Hematopoietic multipotent progenitor cell treated with erythropoietin and hydrocortisone succinate and interleukin-3 and kit ligand, for 8 days (in vitro differentiated cells): ENCODE measurements at regions not wholly inside any gene's neighbourhood (a gene's known extent, or its start where the extent isn't known, plus 50 kb on each side); places are given as distances from the start of the nearest gene placed in this dataset.

Experiments
- DNase-seq: peaks from one replicate; pipeline ENCODE4 v3.0.0-alpha.2; 2015

DNA sequence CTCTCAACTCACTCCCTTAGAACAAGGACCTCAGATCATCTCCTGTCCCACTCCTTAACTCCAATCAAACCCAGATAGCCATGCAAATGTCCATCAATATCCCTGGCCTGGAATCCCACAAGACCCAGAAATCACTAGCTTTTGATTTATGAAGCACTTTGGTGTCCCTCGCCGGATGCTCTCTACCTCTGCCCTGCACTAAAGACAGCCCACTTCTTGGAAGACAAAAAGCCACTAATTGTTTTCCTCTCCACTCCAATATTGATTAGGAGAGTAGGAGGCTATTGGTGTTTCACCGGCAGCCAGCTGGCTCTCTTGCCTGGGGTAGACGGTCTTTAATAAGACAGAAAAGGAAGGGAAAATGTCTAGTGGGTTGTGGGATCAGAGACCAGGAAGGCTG, 221.2 kb downstream of the BUD13 start:
- DNase-seq = no peak

DNA sequence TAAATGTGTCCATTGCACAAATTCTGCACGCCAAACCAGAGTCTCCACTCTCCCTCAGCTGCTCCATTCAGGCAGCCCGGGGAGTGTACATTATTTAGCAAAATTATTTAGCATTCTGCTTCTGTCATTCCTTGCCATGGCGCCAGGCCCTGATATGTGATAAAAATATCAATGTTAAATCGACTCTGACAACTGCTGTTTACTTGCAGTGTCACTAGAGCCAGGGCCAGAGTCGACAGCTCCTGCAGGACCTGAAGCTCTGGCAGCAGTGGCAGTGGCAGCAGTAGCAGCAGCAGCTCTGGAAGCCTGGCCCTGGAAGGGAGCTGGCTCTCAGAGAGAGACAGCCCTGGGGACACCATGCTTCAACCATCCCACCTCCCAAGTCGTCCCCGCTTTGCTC, 224.5 kb downstream of the BUD13 start:
- no peak for DNase-seq

DNA sequence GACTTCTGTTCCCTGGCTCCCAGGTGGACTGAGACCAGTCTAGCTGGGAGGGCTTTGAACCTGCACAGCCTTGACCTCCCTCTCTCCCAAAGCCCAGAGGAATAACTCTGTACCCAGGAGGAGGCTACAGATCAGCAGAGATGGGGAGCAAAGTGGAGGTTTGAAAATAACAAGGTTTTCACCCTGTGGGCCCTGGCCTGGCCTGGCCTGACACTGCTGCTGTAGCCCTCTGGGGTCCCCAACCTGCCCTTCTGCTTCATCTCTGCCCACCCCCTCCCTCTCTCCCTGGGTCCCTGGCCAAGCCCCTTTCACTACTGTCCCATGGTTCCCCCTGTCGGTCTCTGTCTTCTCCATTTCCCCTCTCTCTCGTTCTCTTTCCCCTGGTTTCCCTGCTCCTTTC, 225.2 kb downstream of the BUD13 start:
- no peak for DNase-seq

DNA sequence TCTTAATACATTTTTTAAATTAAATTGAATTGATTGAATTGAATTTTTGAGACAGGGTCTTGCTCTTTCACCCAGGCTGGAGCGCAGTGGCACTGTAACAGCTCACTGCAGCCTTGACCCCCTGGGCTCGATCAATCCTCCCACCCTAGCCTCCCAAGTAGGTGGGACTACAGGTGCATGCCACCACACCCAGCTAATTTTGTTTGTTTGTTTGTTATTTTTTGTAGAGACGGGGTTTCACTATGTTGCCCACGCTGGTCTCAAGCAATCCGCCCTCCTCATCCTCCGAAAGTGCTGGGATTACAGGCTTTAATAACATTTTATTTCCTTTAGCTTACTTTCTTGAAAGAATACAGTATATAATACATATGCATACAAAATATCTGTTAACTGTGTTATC, 226.9 kb downstream of the BUD13 start:
- no peak for DNase-seq

DNA sequence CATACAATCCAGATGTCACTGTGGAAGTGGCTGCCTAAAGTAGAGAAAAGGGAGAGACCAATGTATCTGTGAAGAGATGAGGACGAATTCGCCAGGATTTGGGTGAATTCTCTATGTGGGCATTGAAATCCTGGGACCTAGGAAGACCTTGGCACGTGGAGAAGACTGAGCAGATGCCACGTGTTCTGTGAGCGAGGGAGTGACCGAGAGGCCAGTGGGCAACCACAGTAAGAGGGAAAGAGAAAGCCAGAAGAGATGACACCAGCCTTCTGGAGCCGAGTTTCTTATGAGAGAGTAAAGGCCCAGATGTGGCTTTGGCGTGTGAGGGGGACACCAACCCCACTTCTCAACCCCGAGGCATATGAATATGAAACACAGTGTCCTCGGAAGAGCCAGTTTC, 228.1 kb downstream of the BUD13 start:
- DNase-seq = no peak

DNA sequence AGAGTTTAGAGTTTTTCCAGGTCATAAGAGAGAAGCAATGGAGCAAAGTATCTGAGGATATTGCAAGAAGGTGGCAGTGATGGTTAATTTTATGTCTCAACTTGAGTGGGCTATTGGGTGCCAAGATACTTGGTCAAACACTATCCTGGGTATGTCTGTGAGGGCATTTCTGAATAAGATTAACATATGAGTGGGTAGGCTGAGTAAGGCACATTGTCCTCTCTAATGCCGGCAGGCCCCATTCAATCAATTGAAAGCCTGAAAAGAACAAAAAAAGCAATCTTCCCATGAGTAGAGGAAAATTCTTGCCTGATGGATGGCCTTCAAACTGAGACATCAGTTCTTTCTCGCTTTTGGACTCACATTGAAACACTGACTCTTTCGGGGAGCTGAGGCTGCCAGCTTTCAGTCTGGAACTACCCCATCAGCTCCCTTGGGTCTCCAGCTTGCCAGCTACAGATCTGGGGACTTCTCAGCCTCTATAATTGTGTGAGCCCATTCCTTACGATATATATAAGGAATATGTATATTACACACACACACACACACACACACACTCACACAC, 228.8 kb downstream of the BUD13 start:
- DNase-seq = no peak

DNA sequence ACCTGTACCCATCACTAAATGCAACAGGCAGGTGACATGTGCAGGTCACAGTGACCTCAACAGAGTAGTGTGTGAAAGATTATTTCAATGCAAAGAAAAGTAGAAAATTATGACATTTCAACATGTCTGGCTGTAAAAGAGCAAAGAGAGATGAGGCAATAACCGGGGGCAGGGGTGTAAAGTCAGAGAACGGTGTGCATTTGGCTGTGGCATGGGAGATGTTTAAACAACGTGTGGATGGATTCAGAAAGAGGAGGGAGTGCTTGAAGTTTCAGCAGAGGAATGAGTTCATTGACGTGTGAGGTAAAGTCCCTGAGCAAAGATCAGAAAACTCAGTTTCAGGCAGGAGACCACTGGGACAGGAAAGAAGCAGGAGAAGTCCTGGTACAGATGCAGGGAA, 229.7 kb downstream of the BUD13 start:
- no peak for DNase-seq

DNA sequence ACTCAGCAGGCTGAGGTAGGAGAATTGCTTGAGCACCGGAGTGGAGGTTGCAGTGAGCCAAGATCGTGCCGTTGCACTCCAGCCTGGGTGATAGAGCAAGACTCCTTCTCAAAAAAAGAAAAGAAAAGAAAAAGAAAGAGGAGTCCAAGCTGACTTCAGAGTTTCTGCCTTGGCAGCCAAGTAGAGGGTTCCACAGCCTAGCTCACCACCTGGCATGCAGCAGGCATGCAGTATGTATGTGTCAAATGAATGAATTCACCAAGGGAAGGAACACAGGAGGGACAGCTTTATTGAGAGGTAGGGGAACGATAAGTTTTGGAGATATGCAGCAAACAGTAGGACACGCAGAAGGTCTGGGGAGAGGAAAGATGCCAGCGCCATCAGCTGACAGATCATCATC, 230.4 kb downstream of the BUD13 start:
- DNase-seq = no peak

DNA sequence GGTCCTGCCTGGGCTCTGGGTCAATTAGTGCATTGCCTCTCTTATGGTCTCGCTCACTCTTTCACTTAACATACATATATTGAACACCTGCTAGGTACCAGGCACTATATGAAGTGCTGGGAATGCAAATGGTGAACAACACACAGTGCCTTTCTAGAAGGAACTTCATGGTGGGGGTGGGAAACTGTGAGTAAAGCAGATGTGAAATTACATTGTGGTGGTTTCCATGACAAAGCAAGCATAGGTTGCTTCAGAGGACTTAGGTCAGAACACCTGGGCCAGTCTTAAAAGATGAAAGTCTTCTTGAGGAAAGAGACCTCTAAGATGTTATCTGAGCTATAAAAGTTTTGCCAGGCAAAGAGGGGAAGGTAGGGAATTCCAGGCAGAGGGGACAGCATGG, 231.3 kb downstream of the BUD13 start:
- no peak for DNase-seq

DNA sequence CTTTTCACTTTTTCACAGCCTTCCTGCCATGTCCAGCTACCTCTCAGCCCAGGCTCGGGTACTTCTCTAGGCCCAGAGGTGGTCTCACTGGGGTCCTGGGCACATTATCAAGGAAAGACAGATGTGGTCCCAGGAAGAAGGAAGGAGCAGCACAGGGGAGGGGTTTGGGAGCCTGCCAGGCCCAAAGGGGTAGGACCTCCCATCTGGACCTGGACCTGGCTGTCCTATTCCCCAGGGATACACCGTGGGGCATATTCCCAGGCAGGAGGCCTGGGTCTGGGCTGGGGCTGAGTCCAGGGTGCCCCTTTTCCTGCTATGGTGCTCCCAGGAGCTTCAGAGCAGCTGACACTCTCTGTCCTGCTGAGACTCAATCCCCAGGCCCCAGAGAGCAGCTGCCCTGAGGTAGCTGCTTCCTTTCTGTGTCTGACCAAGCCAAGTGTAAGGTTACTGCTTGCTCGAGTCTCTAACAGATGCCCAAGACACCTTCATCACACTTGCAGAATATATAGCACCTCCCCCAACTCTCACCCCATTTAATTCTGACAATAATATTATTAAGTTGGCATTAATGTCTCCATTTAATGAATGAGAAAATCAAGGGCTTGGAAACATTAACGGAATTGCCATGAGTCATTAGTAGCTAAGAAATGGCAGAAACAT, 232.0 kb downstream of the BUD13 start:
- no peak for DNase-seq

DNA sequence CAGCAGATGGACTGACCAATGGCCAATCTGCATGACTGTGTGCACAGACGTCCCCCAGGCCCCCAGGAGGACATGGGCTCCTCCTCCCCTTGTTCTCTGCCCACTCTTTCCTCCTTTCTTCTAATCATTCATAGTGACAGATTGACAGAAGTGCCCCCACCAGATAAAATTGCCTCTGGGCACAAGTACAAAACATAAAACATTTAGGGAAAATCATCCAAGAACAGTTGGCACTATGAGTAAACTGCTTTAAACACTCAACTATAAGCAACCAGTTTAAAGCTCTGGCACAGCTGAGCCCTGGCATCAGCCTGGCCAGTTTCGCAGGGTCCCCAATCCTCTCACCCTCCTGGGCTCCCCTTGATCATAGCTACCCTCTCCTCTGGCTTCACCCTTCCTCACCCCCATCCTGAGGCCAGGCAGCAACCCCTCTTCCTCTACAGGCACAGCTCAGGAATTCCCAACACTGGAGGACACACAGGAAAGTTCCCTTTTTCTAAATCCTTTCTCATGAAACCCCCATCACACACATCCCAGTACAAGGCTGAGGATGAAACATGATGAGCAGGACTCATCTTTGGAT, 232.9 kb downstream of the BUD13 start:
- DNase-seq = no peak

DNA sequence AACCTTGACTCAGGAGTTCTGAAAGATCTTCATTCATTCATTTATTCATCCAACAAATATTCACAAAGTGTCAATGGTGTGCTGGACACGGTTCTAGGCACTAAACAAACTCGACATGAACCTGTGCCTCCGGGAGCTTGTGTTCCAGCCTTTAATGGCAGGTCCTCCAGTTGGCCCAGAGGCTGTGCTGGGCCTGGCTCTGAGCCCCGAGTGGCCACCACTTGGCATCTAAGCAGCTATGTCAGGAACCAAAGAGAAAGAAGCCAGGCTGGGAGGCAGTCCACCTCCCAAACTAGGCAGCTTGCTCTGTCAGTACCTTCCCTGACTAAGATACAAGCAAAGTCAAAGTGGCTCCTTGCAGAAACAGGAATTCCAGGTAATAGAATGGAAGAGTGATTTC, 233.6 kb downstream of the BUD13 start:
- DNase-seq = no peak

DNA sequence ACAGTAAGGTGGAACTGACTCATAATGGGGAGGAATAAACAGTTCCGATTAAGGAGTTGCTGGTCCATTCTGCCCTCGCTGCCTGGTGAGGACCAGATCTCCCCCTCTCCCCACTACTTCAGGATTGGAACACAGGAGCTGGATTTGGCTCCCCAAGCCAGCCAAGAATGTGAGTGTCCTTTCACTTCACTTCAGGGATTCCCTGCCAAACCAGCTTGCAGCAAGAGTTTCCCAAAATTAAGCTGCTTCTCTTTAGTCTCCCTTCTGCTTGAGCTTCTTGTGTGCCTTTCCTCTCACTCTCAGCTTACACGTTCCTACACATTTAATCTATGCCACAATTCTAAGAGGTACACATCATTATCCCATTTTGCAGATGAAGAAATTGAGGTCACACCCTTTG, 234.1 kb downstream of the BUD13 start:
- DNase-seq = no peak

DNA sequence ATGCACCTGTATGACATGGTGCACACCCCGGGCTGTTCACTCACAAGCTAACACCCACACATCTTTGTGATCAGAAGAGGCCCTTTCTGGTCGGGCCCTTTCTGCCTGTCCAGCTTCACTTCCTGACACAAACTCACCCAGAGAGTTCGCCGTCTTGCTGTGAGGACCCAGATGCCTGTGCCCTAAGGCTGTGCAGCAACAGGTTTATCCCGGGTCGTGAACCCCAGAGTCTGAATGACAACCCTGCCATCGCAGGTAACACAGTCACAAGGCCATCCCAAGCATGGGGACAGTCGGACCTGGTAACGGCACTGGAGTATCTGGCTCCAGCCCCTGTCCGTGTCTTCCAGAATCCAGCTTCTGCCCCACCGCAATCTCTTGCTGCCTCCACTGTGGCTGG, 235.1 kb downstream of the BUD13 start:
- DNase-seq = no peak

DNA sequence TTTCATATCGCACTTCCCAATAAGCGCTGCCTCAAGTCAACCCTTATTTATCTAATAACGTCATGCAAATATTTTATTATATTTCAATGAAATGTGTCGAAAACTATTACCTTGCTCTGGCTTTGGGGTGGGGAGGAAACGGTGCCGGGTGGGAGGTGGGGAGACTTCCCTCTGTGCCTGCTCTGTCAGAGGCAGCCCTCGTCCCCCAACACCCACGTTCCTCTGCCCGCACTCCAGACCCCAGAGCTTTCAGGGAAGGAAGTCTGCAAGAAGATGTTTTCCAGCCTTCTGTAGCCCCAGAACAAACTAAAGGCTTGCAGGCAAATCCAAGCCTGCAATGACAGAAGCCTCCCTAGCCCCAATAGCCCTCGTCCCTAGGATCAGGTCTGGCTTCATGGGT, 235.7 kb downstream of the BUD13 start:
- DNase-seq = no peak

DNA sequence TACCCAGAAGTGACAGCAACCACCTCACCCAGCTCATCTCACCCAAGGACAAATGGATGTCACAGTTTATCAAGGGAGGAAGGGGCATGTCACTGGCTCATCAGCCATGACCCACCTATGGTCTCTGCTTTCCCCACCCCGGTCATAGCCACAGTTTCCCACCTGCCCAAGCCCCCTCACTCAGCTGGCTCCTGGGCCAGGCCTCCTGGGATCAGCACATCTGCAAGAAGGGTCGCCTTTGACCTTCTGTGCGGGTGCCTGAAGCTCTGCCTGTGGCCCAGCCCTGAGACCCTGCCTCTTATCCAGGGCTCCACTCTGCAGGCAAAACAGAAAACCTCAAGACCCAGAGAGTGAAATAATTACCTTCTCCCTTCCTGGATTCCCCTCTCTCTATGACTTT, 236.4 kb downstream of the BUD13 start:
- no peak for DNase-seq

DNA sequence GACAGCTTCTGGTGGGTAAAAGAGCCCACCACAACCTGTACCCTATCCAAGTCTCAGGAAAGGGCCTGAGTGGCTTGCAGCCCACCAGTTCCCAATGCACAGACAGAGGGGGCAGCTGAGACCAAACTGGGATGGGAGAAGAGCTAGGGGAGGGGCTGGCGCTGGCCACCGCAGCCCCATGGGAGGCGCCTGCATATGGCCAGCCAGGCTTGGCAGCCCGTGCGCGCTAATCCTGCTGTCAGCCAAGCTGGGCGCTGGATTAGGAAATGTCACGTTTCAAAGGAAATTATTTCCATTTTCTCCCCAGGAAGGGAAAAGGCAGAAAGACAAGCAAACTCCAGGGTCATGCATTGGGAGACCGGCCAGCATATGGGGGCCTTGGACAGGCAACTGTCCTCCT, 236.8 kb downstream of the BUD13 start:
- no peak for DNase-seq

DNA sequence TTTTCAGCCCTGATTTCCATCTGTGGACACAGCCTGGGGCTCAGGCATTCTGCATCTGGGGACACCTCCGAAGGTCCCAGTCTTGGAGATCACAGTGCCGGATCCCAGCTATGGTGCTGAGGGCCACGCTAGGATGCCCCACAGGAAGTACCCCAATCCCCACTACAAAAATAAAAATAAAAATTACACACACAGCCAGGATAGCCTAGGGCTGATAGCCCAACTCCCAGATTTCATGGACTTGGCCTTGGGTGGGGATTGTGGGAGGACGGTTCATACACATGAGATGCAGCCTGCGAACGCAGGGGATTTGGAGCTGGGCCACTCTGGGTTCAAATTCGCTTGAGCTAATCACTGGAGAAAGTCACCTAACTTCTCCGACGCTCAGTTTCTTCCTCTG, 237.7 kb downstream of the BUD13 start:
- no peak for DNase-seq

DNA sequence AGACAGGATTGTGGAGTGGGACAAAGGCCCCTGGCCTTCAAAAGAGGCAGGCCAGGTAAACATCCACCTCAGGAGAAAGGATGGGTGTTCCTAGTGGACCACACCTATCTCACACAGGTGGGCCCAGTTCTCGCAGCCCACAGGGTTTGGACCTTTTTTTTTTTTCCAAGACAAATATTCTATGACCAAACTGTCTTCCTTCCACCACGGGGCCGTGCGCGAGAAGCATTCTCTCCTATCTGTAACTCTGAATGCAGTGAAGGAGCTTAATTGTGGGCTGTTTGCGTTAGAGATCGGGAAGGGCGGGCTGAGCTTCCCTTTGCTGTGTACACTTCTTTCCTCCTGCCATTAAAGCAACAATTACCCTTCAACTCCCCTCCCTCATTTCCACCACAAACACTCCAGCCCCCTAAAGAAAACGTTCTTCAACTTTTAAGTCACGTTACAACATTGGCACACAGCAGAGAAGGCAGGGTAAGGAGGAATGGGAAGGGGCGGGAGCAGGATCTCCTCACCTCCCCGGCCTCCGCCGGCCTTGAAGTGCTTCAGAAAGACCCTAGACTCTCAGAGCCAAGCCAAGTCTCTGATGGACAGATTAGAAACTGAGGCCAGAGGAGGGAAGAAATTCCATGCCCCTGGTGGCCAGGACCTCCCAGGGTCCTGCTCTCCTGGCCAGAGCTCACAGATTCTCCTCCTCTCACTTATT, 238.4 kb downstream of the BUD13 start:
- DNase-seq = no peak

DNA sequence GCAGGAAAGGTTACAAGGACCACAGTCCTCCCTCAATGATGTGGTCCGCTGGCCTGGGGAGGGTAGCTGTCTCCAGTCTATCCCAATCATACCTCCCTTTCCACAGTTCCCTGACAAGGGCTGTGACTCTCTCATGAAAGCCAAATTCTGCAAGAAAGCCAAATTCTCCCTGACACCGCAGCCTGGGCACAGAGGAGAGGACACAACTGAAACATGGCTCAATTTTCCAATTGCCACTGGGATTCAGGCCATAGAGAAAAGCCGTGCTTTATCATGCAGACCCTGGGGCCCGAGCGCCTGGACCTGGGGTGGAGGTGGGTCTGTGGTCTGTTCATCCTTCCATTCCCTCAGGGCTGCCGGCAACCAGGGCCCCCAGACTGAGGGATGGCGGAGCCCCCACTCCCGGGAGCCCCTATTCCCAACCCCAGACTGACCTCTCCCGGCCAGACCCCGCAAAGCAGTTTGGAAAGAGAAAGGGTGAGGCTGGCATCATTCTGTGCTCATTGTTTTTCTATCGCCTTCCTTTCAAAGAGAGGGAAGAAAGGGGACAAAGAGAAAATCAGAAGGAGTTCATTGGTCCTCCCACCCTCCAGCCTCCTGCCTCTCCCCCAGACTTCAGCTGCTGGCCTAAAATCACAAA, 239.5 kb downstream of the BUD13 start:
- DNase-seq = no peak

DNA sequence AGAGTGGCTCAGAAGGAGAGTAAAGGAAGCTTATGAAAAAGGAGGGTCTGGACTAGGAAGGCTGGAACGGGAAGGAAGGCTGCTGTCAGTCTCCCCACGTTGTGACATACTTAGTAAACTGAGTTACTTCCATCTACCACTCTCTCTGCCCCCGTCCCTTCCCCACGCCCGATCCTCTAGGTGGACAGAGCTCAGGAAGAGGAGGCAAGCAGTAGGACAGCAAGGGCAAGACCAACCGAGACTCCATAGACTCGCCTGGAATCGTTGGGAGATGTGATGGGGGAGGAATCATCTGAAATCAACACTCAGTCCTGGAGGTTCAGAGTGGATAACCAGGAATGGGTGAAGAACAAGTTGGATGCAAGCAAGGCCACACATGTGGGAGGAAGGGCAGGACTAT, 240.7 kb downstream of the BUD13 start:
- DNase-seq = no peak

DNA sequence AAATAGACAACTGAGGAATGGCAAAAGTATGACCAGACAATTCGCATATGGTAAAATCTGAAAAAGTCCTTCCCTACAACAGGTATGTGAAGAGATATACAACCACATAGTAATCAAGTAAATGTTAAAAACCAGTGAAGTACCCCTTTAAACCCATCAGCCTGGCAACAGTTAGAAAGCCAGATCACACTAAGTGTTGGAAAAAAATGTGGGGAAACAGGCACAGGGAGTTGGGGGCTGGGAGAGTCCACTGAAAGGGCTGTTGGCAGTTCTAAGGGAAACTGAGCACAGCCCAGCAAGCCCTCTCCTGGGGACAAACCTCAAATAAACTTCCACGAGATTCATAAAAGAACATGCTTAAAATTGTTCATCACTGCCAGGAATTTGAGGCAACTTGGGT, 242.1 kb downstream of the BUD13 start:
- DNase-seq = no peak

DNA sequence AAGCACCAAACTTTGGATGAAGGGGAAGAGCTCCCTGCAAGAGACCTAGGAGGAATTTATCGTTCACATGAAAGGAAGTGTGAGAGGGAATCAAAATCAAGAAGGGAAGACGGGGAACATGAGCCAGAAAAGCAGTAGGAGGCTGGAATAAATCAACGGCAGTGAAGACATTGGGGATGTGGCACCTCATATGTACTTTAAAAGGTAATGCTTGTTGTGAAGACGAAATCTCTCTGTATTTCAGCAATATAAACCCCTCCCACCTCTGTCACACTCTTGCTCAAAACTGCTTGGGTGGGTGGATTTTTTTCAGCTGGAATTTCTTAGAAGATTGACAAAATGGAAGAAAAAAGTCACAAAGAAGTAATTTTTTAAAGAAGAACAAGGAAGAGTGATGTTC, 243.5 kb downstream of the BUD13 start:
- DNase-seq = no peak
